ENCODE measurements at regions not wholly inside any gene's neighbourhood (a gene's known extent, or its start where the extent isn't known, plus 50 kb on each side); places are given as distances from the start of the nearest gene placed in this dataset.
A peak's percentile ranks its signal among the peaks of the same experiment; 100 is the strongest.

DNA sequence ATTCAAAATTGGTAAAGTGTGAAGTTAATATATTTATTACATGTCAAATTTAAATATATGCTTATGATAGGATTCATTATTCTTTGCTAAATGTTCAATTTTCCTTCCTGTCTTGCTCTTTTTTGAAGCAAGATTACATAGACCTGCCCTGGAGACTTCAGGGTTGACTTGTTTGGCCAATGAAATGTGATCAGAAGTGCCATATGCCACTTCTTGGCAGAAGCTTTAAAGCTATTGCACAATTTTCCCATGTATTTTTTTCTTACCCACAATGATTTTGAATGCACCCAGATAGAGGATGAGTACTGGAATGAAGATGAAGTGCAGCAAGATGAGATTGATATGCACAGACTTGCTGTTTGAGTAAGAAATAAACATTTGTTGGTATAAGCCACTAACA, 406.3 kb upstream of the BCHE start:
- H3K27ac ChIP-seq = no peak overlapping the region
- no peaks in the 10 kb centered on the region for H3K27me3 ChIP-seq
- no peaks in the 10 kb centered on the region for H4K20me1 ChIP-seq (ENCODE audit: low read depth)
- H3K9me3 ChIP-seq (ENCODE audit: low read depth) = no peaks in the 10 kb centered on the region
- DNase-seq (ENCODE audit: low spot score) = no peak
- peaks cover 2% of the 10 kb centered on the region for H3K9me3 Mint-ChIP-seq
- no peaks in the 10 kb centered on the region for H3F3A ChIP-seq (ENCODE audit: low read depth)
- no peak overlapping the region for H3K27ac Mint-ChIP-seq
- H3K4me1 ChIP-seq = peaks cover 5% of the 10 kb centered on the region
- H3K36me3 Mint-ChIP-seq = no peaks in the 10 kb centered on the region
- TF ChIP-seq, protein P1, sequence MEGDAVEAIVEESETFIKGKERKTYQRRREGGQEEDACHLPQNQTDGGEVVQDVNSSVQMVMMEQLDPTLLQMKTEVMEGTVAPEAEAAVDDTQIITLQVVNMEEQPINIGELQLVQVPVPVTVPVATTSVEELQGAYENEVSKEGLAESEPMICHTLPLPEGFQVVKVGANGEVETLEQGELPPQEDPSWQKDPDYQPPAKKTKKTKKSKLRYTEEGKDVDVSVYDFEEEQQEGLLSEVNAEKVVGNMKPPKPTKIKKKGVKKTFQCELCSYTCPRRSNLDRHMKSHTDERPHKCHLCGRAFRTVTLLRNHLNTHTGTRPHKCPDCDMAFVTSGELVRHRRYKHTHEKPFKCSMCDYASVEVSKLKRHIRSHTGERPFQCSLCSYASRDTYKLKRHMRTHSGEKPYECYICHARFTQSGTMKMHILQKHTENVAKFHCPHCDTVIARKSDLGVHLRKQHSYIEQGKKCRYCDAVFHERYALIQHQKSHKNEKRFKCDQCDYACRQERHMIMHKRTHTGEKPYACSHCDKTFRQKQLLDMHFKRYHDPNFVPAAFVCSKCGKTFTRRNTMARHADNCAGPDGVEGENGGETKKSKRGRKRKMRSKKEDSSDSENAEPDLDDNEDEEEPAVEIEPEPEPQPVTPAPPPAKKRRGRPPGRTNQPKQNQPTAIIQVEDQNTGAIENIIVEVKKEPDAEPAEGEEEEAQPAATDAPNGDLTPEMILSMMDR (IDR thresholded peaks at IDR 0.05) = no peak
- TF ChIP-seq EZH2phosphoT487 (IDR thresholded peaks at IDR 0.05) (no peak), EZH2 (IDR thresholded peaks at IDR 0.05) (no peak)
- no peak overlapping the region for H3K9ac ChIP-seq
- no peak overlapping the region for H2AFZ ChIP-seq (replicated peaks)
- H3K4me2 ChIP-seq = no peak overlapping the region
- peaks cover 7% of the 10 kb centered on the region for H3K4me1 Mint-ChIP-seq
- H3K27me3 Mint-ChIP-seq (ENCODE audit: insufficient read depth, low read depth) = no peaks in the 10 kb centered on the region
- H3K36me3 ChIP-seq = no peaks in the 10 kb centered on the region
- H3K4me3 Mint-ChIP-seq = no peak overlapping the region
- H3K4me3 ChIP-seq = no peak overlapping the region
- H3K79me2 ChIP-seq (ENCODE audit: low read depth) = no peaks in the 10 kb centered on the region

- Mint-ChIP-seq H3K36me3 (no peaks in the 10 kb centered on the region), H3K27me3 (ENCODE audit: insufficient read depth, low read depth) (no peaks in the 10 kb centered on the region), H3K9me3 (no peaks in the 10 kb centered on the region), H3K4me1 (no peaks in the 10 kb centered on the region), H3K27ac (no peak overlapping the region), H3K4me3 (no peak overlapping the region)
- no peaks in the 10 kb centered on the region for H3K9me3 ChIP-seq (ENCODE audit: low read depth)
- H3K79me2 ChIP-seq (ENCODE audit: low read depth) = no peaks in the 10 kb centered on the region
- no peaks in the 10 kb centered on the region for H3K36me3 ChIP-seq
- peak overlapping the region; percentile 86 for H2AFZ ChIP-seq (replicated peaks)
- no peaks in the 10 kb centered on the region for H3K4me1 ChIP-seq
- no peak overlapping the region for H3K27ac ChIP-seq
- no peaks in the 10 kb centered on the region for H3F3A ChIP-seq (ENCODE audit: low read depth)
- peak; percentile 12 for DNase-seq (ENCODE audit: low spot score)
- H3K4me3 ChIP-seq = no peak overlapping the region
- no peak overlapping the region for H3K4me2 ChIP-seq
- no peaks in the 10 kb centered on the region for H3K27me3 ChIP-seq
- H3K9ac ChIP-seq = no peak overlapping the region
- H4K20me1 ChIP-seq (ENCODE audit: low read depth) = no peaks in the 10 kb centered on the region
- TF ChIP-seq, protein P1 (IDR thresholded peaks at IDR 0.05) = no peak
- TF ChIP-seq EZH2phosphoT487 (IDR thresholded peaks at IDR 0.05) = no peak
- TF ChIP-seq EZH2 (IDR thresholded peaks at IDR 0.05) = no peak
Measured at GRCh38 chr3:166223120-166223519, 385.9 kb upstream of the BCHE start.

DNA sequence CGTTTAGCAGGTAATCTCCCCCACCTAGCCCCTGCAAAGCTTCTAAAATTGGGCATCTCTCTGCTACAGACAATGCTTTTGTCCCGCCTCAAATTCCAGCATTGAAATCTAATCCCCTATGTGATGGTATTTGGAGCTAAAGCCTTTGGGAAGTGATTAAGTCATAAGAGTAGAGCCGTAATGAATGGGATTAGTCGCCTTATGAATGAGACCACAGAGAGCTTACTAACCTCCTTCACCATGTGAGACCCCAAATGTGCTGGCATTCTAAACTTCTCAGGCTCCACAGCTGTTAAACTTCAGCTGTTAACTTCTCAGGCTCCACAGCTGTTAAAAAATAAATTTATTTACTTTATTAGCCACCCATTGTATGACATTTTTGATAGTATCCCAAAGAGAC, 374.2 kb upstream of the BCHE start:
- Histone ChIP-seq H3K4me3 (peak overlapping the region; percentile 11), H4K20me1 (ENCODE audit: low read depth) (no peaks in the 10 kb centered on the region), H3K4me1 (peaks cover 19% of the 10 kb centered on the region), H3K27ac (peak overlapping the region; percentile 96), H3K4me2 (peak overlapping the region; percentile 61), H3K27me3 (no peaks in the 10 kb centered on the region), H3K9me3 (ENCODE audit: low read depth) (no peaks in the 10 kb centered on the region), H3K9ac (no peak overlapping the region), H3K79me2 (ENCODE audit: low read depth) (no peaks in the 10 kb centered on the region), H3F3A (ENCODE audit: low read depth) (peaks cover 11% of the 10 kb centered on the region), H3K36me3 (no peaks in the 10 kb centered on the region), H2AFZ (replicated peaks) (no peak overlapping the region)
- peak; percentile 86 for DNase-seq (ENCODE audit: low spot score)
- peak; percentile 83 for TF ChIP-seq EZH2phosphoT487 (IDR thresholded peaks at IDR 0.05)
- TF ChIP-seq, protein P1 (IDR thresholded peaks at IDR 0.05) = no peak
- no peaks in the 10 kb centered on the region for H3K9me3 Mint-ChIP-seq
- H3K4me1 Mint-ChIP-seq = peaks cover 8% of the 10 kb centered on the region
- no peak overlapping the region for H3K27ac Mint-ChIP-seq
- no peaks in the 10 kb centered on the region for H3K36me3 Mint-ChIP-seq
- peaks cover 3% of the 10 kb centered on the region for H3K27me3 Mint-ChIP-seq (ENCODE audit: insufficient read depth, low read depth)
- H3K4me3 Mint-ChIP-seq = no peak overlapping the region
